Cardiac fibroblast (primary cell): ENCODE measurements at regions not wholly inside any gene's neighbourhood (a gene's known extent, or its start where the extent isn't known, plus 50 kb on each side); places are given as distances from the start of the nearest gene placed in this dataset.
A peak's percentile ranks its signal among the peaks of the same experiment; 100 is the strongest.

ENCODE experiments used
- DNase-seq, 2 donors: peaks; one replicate each; pipeline versions ENCODE4 v3.0.0 to v3.0.0-alpha.2; 2010; ENCODE audit warnings: low read depth in 2 of 2
- H3K4me3 ChIP-seq, 2 donors: replicated peaks in 1 of 2; 1 replicate in 1 of 2; 2 replicates in 1 of 2; pipeline ENCODE4 v1.5.1; 2011; ENCODE audit warnings: low read depth in 2 of 2, low read length in 2 of 2, mild to moderate bottlenecking in 2 of 2, moderate library complexity in 1 of 2
- CTCF ChIP-seq: IDR thresholded peaks from one replicate; pipeline ENCODE4 v1.5.1; 2011; ENCODE audit warnings: low read depth, mild to moderate bottlenecking, low read length, inconsistent platforms

GRCh38 chr2:199606193-199606780 lies 148.5 kb upstream of the SATB2 start:
- DNase-seq: no peak
- TF ChIP-seq CTCF: peak; percentile 3
- no peak overlapping the region for H3K4me3 ChIP-seq

- H3K4me3 ChIP-seq: no peak overlapping the region
- TF ChIP-seq CTCF: no peak
- no peak for DNase-seq
Observed at GRCh38 chr2:199603721-199604291, 146.1 kb upstream of the SATB2 start.

GRCh38 chr2:199602896-199603717 lies 145.4 kb upstream of the SATB2 start:
- H3K4me3 ChIP-seq: no peak overlapping the region
- no peak for DNase-seq
- no peak for TF ChIP-seq CTCF

- TF ChIP-seq CTCF: no peak
- H3K4me3 ChIP-seq: no peak overlapping the region
- DNase-seq: no peak
Observed at GRCh38 chr2:199602271-199602895, 144.6 kb upstream of the SATB2 start.

- peak; percentile 48 for TF ChIP-seq CTCF
- no peak overlapping the region for H3K4me3 ChIP-seq
- DNase-seq: peak; percentile 8 to 28
Observed at GRCh38 chr2:199596549-199596948, 138.8 kb upstream of the SATB2 start.

GRCh38 chr2:199594443-199594842 lies 136.7 kb upstream of the SATB2 start:
- DNase-seq: no peak
- TF ChIP-seq CTCF: no peak
- H3K4me3 ChIP-seq: no peak overlapping the region
